GM19240 (cell line): ENCODE measurements at regions not wholly inside any gene's neighbourhood (a gene's known extent, or its start where the extent isn't known, plus 50 kb on each side); places are given as distances from the start of the nearest gene placed in this dataset.
"Not testable (repeated sequence)": the region's sequence is repeated elsewhere in the genome, so short reads cannot be mapped to it uniquely, and the experiment has no call there.

ENCODE experiments used
- DNase-seq: peaks from one replicate; pipeline ENCODE4 v3.0.0; 2011; ENCODE audit warnings: low spot score; ENCODE audit not compliant: insufficient read length

DNA sequence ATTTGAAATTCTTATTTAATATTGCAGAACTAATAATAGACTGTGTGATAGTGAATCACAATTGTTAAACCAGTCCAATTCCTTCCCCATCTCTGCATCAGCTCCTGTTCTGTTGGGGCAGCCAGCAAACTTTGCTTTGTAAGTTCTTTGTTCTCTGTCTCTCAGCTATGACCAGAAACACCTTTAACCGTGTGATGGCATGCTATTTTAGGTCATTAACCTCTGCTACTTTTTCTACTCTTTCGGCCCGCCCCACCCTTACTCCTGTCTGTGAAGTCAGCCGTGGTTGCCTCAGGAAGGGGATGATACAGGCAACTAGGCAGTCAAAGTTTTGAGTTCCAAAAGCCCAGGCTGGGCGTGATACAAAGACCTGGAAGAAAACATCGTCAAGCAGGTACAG, 51.3 kb upstream of the EGFL6 start:
- no peak for DNase-seq

DNA sequence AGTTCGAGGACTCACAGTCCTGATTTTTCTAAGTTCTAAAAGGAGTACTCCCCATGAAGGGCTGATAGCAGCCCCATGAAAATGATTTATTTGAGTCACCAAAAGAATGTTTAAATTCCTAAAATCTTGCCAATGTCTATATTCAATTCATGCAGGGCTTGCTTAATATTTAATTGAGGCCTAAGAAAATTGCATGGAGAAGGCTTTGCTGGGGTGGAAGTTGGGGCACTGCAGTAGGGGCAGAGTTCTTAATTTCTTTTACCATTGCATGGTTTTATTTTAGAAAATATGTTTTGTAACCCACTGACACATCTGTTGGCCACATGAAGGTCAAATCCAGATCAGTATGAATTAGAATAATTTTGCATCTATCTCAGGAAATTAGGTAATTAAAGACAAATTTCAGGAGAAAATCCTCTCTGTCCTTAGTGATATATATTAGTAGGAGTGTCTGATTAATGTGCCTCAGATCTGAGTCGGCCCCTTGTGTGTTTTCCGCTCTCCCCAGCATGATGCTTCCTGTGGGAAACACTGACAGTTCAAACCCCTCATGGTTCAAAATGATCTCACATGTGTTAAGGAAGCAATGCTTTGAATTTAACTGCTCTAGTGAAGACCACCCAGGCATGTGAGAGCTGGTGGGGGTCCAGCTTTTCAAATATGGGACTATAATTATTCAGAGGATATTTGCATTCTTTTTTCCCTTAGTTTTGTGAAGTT, 54.0 kb upstream of the EGFL6 start:
- no peak for DNase-seq

DNA sequence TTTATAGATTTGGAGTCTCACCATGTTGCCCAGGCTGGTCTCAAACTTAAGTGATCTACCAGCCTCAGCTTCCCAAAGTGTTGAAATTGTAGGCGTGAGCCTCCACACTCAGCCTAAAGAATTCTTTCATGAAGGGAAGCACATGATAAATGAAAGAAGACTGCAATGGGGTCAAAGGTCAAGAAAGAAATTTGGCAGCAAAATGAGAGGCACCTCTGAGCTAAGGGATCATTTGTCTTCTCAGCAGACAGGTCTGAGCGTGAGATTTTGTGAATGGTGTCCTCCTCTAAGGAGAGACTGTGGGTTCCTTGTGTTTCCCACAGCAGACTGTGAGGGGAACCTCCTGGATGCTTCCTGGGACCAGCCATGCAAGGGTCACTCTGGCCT, 57.5 kb upstream of the EGFL6 start:
- no peak for DNase-seq

DNA sequence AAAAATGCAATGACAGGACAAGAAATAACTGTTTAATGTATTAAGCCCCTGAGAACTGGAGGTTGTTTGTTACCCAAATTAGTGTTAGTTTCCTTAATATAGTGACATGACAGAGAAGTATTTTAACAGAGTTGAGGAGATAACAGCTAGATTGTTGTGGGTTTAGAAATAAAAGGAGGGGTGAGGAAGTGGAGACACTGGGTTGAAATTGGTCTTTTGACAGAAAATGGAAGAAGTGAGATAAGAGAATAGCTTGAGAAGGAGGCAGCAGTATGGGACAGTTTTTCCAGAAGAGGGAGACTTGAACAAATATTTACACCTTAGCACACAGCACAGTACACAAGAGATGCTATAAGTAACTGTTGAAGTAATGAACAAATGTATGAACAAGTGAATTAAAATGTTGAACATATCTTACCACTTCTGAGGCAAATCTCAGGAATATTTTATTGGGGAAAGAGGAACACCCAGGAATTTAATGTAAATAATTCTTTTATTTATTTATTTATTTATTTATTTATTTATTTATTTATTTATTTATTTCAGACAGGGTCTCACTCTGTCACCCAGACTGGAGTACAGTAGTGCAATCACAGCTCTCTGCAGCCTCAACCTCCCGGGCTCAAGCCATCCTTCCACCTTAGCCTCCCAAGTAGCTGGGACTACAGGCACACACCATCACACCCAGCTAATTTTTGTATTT, 58.0 kb upstream of the EGFL6 start:
- no peak for DNase-seq

DNA sequence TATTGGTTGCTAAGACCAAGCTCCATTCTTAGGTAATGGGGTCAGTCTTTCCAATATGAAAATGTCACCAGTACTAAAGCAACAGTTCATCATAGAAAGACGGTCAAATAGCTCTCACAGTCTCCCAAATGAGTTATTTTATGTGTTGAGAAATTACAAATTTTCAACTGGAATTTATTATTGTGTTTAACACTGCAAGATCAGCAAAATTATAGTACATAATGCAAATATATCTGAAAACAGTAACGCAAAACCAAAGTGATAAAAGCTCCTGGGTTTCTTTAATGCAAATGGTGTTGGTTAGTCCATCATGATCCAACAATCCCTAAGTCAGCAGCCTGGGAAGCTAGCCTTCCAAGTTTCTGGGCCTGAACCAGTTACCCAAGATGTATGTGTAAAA, 61.5 kb upstream of the EGFL6 start:
- no peak for DNase-seq

DNA sequence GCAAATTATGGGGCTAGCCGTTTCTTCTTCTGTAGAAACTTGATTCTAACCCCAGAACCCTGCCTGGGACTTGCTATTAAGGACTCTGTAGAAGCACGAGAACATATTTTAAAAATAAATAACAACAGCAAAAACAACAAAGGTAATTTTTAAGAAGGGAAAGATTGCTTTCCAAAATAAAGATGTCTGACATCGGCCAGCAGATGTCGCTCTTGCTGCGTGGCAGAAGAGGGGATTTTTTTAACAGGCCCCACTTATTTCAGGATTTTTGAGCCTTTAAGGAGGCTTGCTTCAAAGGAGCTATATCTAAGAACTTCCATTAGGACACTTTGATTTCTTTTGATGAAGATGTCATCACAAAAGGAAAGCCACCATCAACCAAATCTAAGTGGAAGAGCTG, 62.8 kb upstream of the EGFL6 start:
- peak; percentile 14 for DNase-seq

DNA sequence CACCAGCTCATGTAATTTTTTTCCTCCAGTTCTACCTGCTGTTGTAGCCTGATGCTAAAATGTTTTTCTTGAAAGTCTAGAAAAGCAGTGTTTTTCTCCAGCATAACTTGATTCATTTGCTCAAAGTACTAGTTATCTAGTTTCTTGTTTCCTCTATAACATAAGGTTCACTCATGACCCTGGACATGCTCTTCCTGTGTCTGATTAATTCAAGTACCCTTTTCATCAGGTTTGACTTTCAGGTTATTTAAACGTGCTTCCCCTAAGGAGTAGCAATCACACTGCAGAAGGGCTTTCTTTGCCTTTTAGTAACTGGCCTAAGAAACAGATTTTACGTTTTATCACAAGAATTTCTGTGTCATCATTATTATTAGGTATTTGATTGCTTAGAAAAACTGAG, 66.8 kb upstream of the EGFL6 start:
- no peak for DNase-seq

DNA sequence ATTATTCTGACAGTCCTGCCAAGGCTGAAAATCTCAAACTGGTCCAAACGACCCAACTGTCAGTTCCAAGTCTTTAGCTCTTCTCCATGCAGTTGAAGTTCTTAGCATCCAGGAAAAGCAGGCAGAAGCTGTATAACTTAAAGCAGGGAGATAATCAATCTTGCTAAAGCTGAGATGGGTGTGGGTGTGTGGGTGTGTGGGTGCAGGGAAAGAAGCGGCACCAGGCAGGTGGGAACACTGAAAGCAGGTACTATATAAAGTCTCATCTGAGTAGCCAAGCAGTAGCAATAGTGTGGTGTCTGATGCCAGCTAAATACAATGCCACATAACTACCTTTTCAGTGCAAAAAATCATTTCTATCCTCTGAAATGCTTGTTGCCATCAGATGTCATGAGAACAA, 69.7 kb upstream of the EGFL6 start:
- DNase-seq: no peak

DNA sequence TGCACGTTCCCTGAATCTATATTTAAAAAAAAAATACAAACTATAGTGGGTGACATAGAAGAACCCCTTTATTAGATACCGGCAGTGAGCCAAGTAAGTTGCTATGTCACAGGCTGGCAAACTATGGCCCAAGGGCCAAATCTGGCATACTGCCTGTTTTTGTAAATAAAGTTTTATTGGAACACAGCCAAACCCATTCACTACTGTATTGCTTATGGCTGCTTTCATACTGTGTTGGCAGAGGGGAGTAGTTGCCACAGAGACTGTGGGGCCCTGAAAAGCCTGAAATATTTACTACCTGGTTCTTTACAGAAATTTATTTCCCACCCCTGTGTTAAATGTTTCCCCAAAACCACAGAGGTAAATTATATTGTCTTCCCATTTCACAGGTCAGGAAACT, 71.2 kb upstream of the EGFL6 start:
- no peak for DNase-seq

DNA sequence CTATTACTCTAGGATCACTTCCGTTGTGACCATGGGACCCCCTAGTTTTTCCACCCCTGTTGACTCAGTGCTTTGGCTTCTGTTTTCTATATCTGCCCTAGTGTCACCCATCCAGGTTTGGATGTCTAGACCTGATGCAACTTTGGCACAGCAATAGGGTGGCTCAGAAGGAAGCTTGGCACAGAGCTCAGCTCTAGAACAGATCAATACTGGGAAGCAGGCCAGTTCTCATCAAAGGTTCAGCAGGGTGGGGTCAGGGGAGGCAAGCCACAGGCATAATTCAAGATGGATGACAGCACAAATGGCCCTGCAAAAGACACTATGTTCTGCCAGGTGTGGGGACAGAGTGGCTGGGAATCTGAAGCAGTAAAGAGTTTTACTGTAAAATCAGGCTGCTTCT, 74.2 kb upstream of the EGFL6 start:
- no peak for DNase-seq

DNA sequence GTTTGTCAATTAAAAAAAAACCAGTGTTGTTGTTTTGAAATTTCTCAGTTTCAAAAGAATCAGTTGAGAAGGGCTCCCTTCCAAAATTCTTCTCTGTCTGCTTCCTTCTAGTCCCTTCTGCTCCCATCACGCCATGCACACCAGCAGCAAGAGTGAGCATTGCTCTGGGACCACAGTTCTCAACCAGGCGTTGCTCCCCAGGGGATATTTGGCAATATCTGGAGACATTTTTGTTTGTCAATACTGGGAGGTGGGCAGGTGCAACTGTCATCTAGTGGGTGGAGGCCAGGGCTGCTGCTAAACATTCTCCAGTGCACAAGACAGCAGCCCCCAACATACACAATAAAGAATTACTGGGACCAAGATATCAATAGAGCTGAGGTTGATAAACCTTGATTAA, 74.8 kb upstream of the EGFL6 start:
- no peak for DNase-seq

DNA sequence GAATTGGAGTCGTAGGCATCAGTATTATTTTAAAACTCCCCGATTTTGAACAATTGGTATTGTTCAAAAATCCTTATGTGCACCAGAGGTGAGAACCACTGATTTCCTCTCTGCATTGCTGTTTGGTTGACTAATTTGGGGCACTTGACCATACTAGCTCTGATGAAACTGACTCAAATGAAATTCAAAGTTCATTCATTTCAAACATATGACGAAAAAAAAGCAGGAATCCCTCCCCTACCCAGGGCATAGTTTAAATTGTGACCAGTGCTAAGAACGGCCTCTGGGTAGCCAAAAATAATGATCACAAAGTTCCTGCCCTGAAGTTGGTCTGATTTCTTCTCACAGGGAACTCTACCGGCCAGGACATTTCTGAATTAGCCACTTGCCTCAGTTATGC, 75.7 kb upstream of the EGFL6 start:
- DNase-seq: no peak

DNA sequence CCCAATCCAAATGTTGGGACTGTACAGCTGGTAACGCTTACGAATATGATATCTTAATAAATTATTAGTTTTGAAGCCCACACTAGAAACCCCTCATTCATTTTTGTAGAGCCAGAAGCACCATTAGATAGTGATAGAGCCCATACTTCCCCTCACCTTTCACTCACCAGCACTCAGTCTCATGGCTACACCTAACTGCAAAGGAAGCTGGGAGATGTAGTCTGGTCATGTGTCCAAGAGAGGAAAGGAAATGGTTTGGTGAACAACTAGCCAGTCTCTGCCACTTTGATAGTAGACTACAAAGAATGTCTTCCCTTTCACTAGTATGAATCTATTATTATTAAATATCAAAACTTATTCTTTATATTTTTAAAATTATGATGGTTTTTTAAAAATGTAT, 77.1 kb upstream of the EGFL6 start:
- no peak for DNase-seq

DNA sequence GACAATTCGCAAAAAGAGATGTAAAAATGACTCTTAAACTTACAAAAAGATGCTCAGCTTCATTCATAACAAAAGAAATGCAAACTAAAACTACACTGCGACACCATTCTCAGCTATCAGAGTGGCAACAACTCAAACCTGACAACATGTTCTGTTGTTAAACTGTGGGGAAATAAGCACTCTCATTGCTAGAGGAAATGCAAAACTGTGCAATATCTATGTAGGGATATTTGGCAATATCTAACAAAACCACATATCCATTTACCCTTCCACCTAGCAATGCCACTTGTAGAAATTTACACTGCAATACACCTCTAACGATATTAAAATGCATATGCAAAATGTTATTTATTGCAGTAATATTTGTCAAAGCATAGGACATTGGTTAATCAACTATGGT, 78.3 kb upstream of the EGFL6 start:
- DNase-seq: no peak

DNA sequence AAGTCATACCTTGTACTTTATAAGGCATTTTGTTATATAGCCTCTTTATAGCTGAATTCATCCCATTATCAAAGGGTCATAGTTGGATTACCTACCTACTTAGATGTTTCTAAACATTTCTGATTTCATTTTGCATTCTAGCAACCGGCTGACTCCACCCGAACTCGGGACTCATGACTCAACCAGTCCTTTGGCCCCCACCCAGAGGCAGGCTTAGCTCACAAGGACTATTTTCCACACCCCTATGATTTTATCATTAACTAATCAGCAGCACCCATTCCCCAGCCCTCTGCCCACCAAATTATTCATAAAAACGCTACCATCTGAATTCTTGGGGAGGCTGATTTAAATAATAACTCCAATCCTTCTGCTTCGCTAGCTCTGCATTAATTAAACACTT, 79.9 kb upstream of the EGFL6 start:
- no peak for DNase-seq

DNA sequence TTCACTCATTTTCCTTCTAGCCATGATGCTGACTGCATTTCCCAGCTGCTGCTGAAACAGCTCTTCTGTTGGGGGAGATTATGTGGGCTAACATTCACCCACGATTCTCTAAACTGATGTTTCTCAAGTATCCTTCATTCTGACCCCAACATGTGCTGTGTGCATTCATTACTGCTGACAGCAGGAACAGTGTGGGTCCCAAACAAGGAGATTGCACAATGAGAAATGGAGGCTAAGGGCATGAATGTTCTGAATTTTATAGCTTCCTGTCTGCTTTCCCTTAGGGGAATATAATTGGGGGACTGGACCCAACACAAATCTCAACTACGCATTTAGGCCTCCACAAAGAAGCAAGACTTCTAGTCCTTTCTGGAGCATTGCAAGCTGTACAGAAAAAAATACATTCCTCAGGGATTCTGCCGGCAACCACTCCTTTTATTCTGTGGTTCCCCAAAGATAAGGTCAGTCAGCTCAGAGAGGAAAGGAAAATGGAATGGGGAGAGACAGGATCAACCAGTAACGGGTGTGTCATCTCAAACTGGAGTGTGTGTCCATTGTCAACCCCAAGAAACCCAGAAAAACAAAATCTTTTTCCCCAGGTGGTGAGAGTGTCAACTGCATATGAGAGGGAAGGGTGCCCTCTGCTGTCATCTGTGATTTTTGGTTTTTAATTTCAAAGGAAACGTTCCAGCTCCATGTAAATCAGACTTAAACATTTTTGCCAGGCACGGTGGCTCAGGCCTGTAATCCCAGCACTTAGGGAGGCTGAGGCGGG, 81.5 kb upstream of the EGFL6 start:
- peak; percentile 39 for DNase-seq

DNA sequence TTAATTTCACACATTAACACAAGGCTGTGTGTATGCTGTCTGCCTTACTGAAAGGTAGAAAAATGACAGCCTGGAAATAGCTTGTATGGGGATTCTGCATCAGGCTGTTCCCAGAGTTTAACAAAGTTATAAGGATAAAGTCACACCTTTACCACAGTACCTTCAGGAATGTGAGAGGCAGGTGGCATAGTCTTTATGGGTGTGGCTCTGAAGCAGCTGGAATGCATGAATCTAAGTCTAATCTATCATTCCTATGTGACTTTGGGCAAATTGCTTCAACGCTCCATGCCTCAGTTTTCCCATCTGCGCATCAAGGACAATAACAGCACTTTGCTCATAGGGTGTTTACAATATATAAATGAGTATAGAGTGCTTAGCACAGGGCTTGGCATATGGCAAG, 84.2 kb upstream of the EGFL6 start:
- DNase-seq: no peak

DNA sequence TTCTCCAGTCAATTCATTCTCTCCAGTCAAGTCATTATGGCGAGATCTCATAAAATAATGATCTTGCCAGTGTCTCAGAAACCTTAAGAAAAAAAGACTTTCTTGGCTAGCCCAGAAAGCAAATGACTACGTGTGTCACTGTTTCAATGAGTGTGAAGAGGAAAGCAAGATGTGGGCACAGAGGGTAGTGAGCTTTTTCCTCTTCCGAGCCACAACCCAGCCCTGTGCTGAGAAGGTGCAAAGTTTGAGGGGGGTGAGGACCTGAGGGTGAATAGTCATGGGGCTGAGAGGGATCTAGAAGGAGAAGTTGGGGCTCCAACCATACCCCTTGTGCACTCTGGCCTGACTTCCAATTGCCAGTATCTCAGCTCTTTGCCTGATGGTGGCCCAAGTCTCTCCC, 85.6 kb upstream of the EGFL6 start:
- no peak for DNase-seq

DNA sequence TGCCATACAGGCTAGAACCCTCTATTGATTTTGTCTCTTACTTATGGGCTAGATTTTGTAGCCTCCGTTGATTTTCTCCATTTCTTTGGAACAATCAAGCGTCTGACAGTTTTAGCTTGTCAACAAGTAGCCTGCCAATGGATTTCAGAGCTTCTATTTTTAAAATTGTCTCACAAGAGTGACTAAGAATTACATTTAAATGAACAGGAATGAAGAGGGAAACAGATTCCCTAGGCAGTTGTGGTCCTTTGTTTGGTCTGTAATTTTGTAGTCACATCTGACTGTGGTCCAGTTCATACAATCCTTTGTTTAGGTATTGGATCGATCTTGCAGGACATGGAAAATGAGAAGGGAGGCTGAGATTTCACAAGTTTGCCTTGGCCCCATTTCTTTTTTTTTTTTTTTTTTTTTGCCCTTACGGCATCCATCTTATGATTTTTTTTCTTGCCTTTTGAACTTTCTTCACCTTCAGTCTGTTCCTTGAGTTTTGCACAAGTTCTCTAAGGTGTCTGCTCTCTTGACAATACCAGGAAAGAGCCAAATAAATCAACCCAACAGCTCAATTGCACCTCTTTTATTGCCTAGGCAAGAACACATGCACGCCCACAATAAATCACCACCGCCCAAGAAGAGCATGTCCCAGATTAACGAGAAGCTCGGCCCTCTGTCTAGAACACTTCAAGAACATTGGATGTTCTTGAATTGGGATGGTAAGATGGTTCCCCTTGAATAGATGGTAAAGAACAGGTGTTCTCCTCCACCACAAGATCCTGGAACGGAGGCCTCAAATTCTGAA, 86.5 kb upstream of the EGFL6 start:
- no peak for DNase-seq

DNA sequence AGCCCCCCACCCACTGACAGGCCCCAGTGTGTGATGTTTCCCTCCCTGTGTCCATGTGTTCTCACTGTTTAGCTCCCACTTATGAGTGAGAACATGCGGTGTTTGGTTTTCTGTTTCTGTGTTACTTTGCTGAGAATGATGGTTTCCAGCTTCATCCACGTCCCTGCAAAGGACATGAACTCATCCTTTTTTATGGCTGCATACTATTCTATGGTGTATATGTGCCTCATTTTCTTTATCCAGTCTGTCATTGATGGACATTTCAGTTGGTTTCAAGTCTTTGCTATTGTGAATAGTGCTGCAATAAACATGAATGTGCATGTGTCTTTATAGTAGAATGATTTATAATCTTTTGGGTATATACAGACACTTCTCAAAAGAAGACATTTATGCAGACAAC, 88.6 kb upstream of the EGFL6 start:
- not testable (repeated sequence) for DNase-seq

DNA sequence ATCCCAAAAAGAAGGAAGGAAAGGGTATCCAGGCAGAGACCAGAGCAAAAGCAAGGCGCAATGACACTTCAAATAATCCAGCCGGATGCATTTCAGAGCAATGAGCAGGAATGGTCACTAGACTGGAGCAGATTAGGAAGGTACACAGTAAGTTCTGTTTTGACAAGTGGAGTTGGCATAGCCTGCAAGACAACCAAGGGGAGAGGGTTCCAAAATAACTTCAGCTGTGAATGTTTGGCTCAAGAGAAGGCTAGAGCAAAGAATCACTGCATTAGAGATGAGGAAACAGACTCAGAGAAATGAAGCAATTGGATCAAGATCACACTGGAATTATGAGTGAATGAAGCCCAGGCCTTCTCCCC, 90.0 kb upstream of the EGFL6 start:
- DNase-seq: no peak
